Activated CD8-positive, alpha-beta T cell treated with anti-CD3 and anti-CD28 coated beads for 36 hours (primary cell): ENCODE measurements at regions not wholly inside any gene's neighbourhood (a gene's known extent, or its start where the extent isn't known, plus 50 kb on each side); places are given as distances from the start of the nearest gene placed in this dataset.
"Not testable (repeated sequence)": the region's sequence is repeated elsewhere in the genome, so short reads cannot be mapped to it uniquely, and the experiment has no call there.

Experiments used
- ATAC-seq: fragments of 200-7000 bp; cut with Tn5 transposase; one replicate; pipeline ENCODE4 v1.10.0; 2021; ENCODE audit warnings: mild to moderate bottlenecking, moderate library complexity
- CTCF ChIA-PET: fragments of 350-600 bp; sonication (Branson Sonifier 250); formaldehyde crosslinking; loops from one replicate; lab custom pipeline; 2021; ENCODE audit warnings: antibody characterized with exemption; lab: Charles Lee
- POLR2A ChIA-PET: fragments of 350-600 bp; sonication (Branson Sonifier 250); formaldehyde crosslinking; loops from one replicate; lab custom pipeline; 2021; ENCODE audit warnings: antibody characterized with exemption; lab: Charles Lee
- DNase-seq: peaks from one replicate; pipeline ENCODE4 v3.0.0-alpha.2; 2020
- H3K27ac Mint-ChIP-seq: one replicate; pipeline ENCODE4 v1.8.0; 2021; ENCODE audit warnings: mild to moderate bottlenecking, mixed read lengths
- H3K27me3 Mint-ChIP-seq: one replicate; pipeline ENCODE4 v1.8.0; 2021; ENCODE audit warnings: mixed read lengths
- H3K36me3 Mint-ChIP-seq: one replicate; pipeline ENCODE4 v1.8.0; 2021; ENCODE audit warnings: low read depth, mixed read lengths
- H3K4me1 Mint-ChIP-seq: one replicate; pipeline ENCODE4 v1.8.0; 2021; ENCODE audit warnings: low read depth, mixed read lengths
- H3K4me3 Mint-ChIP-seq: one replicate; pipeline ENCODE4 v1.8.0; 2021; ENCODE audit warnings: mild to moderate bottlenecking, moderate library complexity, mixed read lengths
- H3K9me3 Mint-ChIP-seq: one replicate; pipeline ENCODE4 v1.8.0; 2021; ENCODE audit warnings: mixed read lengths
- intact Hi-C: fragments of 100-400 bp; cut with micrococcal nuclease; formaldehyde crosslinking; loops from one replicate; pipeline ENCODE4 v1.10.0; 2022
- TF ChIP-seq, protein P1 (sequence below): fragments of 200-600 bp; IDR thresholded peaks from one replicate; pipeline ENCODE4 v1.8.0; 2022; ENCODE audit warnings: antibody characterized with exemption, mild to moderate bottlenecking

DNA sequence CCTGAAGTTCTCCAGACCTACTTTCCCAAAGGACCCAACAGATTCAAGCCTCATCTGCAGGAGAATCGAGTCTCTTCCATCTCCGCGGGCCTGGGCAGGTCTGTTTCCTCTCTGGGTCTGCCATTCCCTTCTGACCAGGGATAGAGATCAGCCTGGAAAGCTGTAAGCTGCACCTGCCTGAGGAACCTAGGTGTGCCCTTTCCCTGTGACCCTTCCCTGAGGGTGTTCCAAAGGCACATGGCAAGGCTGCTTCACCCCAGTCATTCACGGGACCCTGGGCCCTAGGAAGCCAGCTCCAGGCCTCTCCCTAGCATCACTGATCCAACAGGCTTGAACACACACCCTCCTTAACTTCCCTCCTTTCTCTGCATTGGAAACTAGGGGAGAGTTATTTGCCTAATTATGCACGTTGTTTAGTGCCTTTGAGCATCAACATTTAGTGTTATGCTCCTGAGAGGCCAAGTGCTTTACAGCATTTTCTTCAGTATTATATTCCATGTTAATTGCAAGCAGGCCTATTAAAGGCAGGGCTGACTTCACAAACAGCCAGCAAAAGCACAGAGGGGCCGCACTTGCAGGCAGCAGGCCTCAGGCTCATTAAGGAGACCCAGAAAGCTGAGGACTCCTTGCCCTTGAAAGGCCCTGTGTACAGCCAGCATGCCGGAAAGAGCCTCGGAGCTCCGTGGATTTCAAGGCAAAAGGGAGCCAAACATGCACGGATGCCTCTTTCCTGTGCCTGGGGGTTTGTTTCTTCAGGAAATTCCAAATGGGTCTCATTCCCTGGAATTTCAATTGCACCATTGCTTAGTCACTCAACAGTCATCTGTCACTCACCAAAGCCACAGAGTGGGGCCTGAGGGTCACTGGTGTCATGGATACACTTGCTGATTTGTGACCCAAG is 91.0 kb upstream of the FAM20C start:
- H3K4me1 Mint-ChIP-seq = no peaks in the 10 kb centered on the region
- peaks cover 3% of the 10 kb centered on the region for H3K9me3 Mint-ChIP-seq
- ChIA-PET POLR2A (no interaction called here), CTCF (no interaction called here)
- DNase-seq = no peak
- no peak overlapping the region for H3K4me3 Mint-ChIP-seq
- TF ChIP-seq, protein P1, sequence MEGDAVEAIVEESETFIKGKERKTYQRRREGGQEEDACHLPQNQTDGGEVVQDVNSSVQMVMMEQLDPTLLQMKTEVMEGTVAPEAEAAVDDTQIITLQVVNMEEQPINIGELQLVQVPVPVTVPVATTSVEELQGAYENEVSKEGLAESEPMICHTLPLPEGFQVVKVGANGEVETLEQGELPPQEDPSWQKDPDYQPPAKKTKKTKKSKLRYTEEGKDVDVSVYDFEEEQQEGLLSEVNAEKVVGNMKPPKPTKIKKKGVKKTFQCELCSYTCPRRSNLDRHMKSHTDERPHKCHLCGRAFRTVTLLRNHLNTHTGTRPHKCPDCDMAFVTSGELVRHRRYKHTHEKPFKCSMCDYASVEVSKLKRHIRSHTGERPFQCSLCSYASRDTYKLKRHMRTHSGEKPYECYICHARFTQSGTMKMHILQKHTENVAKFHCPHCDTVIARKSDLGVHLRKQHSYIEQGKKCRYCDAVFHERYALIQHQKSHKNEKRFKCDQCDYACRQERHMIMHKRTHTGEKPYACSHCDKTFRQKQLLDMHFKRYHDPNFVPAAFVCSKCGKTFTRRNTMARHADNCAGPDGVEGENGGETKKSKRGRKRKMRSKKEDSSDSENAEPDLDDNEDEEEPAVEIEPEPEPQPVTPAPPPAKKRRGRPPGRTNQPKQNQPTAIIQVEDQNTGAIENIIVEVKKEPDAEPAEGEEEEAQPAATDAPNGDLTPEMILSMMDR = no peak
- ATAC-seq = no peak
- intact Hi-C loops = no loop called here
- H3K27me3 Mint-ChIP-seq = peaks cover 4% of the 10 kb centered on the region
- no peak overlapping the region for H3K27ac Mint-ChIP-seq
- no peaks in the 10 kb centered on the region for H3K36me3 Mint-ChIP-seq

DNA sequence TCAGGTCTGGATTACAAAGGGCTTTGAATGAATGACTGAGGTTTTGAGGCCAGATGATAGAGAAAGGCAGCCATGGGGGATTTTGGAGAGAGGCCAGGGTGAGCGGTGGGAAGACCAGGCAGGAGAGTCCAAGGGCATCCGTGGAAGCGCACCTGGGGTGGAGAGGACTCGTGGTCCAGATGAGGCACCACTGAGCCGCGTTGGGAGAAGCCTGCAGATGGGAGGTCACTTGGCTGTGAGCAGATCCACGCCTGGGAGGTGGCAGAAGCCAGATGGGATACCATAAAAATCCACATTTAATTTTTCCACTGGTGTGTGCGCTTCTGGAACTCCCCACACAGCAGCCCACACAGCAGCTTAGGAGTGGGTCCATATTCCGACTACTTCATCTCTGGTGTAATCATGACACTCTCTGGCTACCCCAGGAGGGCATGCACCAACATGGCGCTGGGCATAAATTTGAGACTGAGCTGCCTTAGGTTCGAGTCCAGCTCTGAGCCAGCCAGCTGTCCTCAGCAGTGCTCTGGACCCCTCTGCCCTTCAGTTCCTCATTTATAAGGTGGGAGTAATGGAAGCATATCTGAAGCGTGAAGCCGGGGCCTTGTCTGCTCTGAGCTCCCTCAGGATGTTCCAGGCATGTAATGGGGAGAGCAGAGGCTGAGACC is 90.2 kb upstream of the FAM20C start:
- peaks cover 8% of the 10 kb centered on the region for H3K27me3 Mint-ChIP-seq
- DNase-seq (no peak), ATAC-seq (no peak)
- no peaks in the 10 kb centered on the region for H3K36me3 Mint-ChIP-seq
- no peak overlapping the region for H3K27ac Mint-ChIP-seq
- intact Hi-C loops = no loop called here
- POLR2A ChIA-PET = no interaction called here
- H3K4me3 Mint-ChIP-seq = no peak overlapping the region
- TF ChIP-seq, protein P1 = no peak
- no peaks in the 10 kb centered on the region for H3K4me1 Mint-ChIP-seq
- CTCF ChIA-PET = no interaction called here
- peaks cover 3% of the 10 kb centered on the region for H3K9me3 Mint-ChIP-seq

DNA sequence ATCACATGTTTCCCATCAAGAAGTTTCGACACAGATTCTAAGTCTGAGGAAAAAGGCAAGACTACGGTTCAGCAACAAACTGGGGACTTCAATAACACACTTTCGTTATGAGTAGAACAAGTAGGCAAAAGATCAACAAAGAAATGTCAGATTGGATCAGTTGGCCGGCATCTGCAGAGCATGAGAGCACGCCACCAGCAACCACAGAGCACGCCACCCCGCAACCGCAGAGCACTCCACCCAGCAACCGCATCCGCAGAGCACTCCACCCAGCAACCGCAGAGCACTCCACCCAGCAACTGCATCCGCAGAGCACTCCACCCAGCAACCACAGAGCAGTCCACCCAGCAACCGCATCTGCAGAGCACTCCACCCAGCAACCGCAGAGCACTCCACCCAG is 89.7 kb upstream of the FAM20C start:
- CTCF ChIA-PET = no interaction called here
- H3K9me3 Mint-ChIP-seq = no peaks in the 10 kb centered on the region
- peaks cover 8% of the 10 kb centered on the region for H3K27me3 Mint-ChIP-seq
- intact Hi-C loops = no loop called here
- DNase-seq (no peak), ATAC-seq (no peak)
- no peak overlapping the region for H3K4me3 Mint-ChIP-seq
- POLR2A ChIA-PET = no interaction called here
- H3K27ac Mint-ChIP-seq = no peak overlapping the region
- TF ChIP-seq, protein P1 = no peak
- H3K4me1 Mint-ChIP-seq = no peaks in the 10 kb centered on the region
- H3K36me3 Mint-ChIP-seq = no peaks in the 10 kb centered on the region

DNA sequence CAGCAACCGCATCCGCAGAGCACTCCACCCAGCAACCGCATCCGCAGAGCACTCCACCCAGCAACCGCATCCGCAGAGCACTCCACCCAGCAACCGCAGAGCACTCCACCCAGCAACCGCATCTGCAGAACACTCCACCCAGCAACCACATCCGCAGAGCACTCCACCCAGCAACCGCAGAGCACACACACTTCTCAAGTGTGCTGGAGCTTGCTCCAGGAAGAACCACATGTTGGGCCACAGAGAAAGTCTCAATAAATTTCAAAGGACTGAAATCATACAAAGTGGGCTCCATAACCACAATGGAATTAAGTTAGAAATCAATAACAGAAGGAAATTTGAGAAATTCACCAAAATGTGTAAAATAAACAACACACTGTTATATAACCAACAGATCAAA is 88.4 kb upstream of the FAM20C start:
- intact Hi-C loops, H3K4me1 Mint-ChIP-seq, ATAC-seq, DNase-seq, H3K36me3 Mint-ChIP-seq, H3K4me3 Mint-ChIP-seq, CTCF ChIA-PET, H3K9me3 Mint-ChIP-seq, H3K27ac Mint-ChIP-seq, POLR2A ChIA-PET: not testable (repeated sequence)
- H3K27me3 Mint-ChIP-seq = peaks cover 12% of the 10 kb centered on the region

DNA sequence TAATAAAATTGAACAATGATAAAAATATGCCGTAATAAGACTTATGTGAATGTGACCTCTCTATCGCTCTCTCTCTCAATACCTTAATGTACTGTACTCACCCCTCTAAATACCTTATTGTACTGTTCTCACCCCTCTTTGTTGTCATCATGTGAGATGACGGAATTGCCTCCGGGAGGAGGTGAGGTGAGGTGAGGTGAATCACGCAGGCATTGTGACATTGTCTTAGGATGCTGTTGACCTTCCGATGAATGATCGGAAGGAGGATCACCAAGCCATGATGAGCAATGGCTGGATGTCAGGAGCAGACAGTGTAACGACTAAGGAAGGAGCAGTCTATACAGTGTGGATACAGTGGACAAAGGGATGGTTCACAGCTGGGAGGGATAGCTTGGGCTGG is 87.4 kb upstream of the FAM20C start:
- POLR2A ChIA-PET = no interaction called here
- TF ChIP-seq, protein P1 = no peak
- no peaks in the 10 kb centered on the region for H3K9me3 Mint-ChIP-seq
- peaks cover 12% of the 10 kb centered on the region for H3K27me3 Mint-ChIP-seq
- H3K36me3 Mint-ChIP-seq = no peaks in the 10 kb centered on the region
- H3K27ac Mint-ChIP-seq = no peak overlapping the region
- H3K4me1 Mint-ChIP-seq = no peaks in the 10 kb centered on the region
- DNase-seq (no peak), ATAC-seq (no peak)
- CTCF ChIA-PET = no interaction called here
- no peak overlapping the region for H3K4me3 Mint-ChIP-seq
- intact Hi-C loops = no loop called here
